ENCODE measurements at regions not wholly inside any gene's neighbourhood (a gene's known extent, or its start where the extent isn't known, plus 50 kb on each side); places are given as distances from the start of the nearest gene placed in this dataset.

- no peak overlapping the region for H3K27ac Mint-ChIP-seq
- peaks cover 5% of the 10 kb centered on the region for H3K27me3 Mint-ChIP-seq
- H3K9me3 Mint-ChIP-seq = no peaks in the 10 kb centered on the region
- no peak overlapping the region for H3K4me3 Mint-ChIP-seq
- H3K36me3 Mint-ChIP-seq = no peaks in the 10 kb centered on the region
- DNase-seq (ENCODE audit: low spot score in 2 of 2) (no peak), ATAC-seq (ENCODE audit: low read depth) (no peak)
- peaks cover 9% of the 10 kb centered on the region for H3K4me1 Mint-ChIP-seq
Observed at GRCh38 chr7:60706-61105, 131.7 kb upstream of the FAM20C start.

- Mint-ChIP-seq H3K36me3 (no peaks in the 10 kb centered on the region), H3K4me1 (peaks cover 9% of the 10 kb centered on the region), H3K27ac (no peak overlapping the region), H3K27me3 (peaks cover 2% of the 10 kb centered on the region), H3K9me3 (no peaks in the 10 kb centered on the region), H3K4me3 (no peak overlapping the region)
- DNase-seq (ENCODE audit: low spot score in 2 of 2) = no peak
- peak; percentile 29 for ATAC-seq (ENCODE audit: low read depth)
Observed at GRCh38 chr7:61111-61510, 131.3 kb upstream of the FAM20C start.

- Mint-ChIP-seq H3K27ac (no peak overlapping the region), H3K27me3 (peaks cover 2% of the 10 kb centered on the region), H3K36me3 (no peaks in the 10 kb centered on the region)
Observed at GRCh38 chr7:61576-62360, 130.6 kb upstream of the FAM20C start.

GRCh38 chr7:62361-63116, 129.8 kb upstream of the FAM20C start:
- Mint-ChIP-seq H3K27ac (no peak overlapping the region), H3K4me3 (no peak overlapping the region)
- no peak for DNase-seq (ENCODE audit: low spot score in 2 of 2)

More at GRCh38 chr7:61576-62360, 130.6 kb upstream of the FAM20C start:
- Mint-ChIP-seq H3K9me3 (no peaks in the 10 kb centered on the region), H3K4me1 (peaks cover 9% of the 10 kb centered on the region), H3K4me3 (no peak overlapping the region)
- DNase-seq (ENCODE audit: low spot score in 2 of 2) = no peak
- ATAC-seq (ENCODE audit: low read depth) = no peak

GRCh38 chr7:63117-63480, 129.3 kb upstream of the FAM20C start:
- no peaks in the 10 kb centered on the region for H3K27me3 Mint-ChIP-seq
- ATAC-seq (ENCODE audit: low read depth) = no peak
- no peaks in the 10 kb centered on the region for H3K36me3 Mint-ChIP-seq
- no peak overlapping the region for H3K4me3 Mint-ChIP-seq
- H3K27ac Mint-ChIP-seq = no peak overlapping the region
- peaks cover 9% of the 10 kb centered on the region for H3K4me1 Mint-ChIP-seq
- no peak for DNase-seq (ENCODE audit: low spot score in 2 of 2)
- H3K9me3 Mint-ChIP-seq = no peaks in the 10 kb centered on the region

More at GRCh38 chr7:62361-63116, 129.8 kb upstream of the FAM20C start:
- Mint-ChIP-seq H3K9me3 (no peaks in the 10 kb centered on the region), H3K36me3 (no peaks in the 10 kb centered on the region), H3K27me3 (no peaks in the 10 kb centered on the region), H3K4me1 (peaks cover 9% of the 10 kb centered on the region)
- no peak for ATAC-seq (ENCODE audit: low read depth)

- no peaks in the 10 kb centered on the region for H3K36me3 Mint-ChIP-seq
- no peak overlapping the region for H3K27ac Mint-ChIP-seq
- H3K27me3 Mint-ChIP-seq = no peaks in the 10 kb centered on the region
- DNase-seq (ENCODE audit: low spot score in 2 of 2) = no peak
- H3K4me1 Mint-ChIP-seq = peaks cover 9% of the 10 kb centered on the region
- no peaks in the 10 kb centered on the region for H3K9me3 Mint-ChIP-seq
- ATAC-seq (ENCODE audit: low read depth) = no peak
- no peak overlapping the region for H3K4me3 Mint-ChIP-seq
Observed at GRCh38 chr7:63521-64021, 128.8 kb upstream of the FAM20C start.

- no peak overlapping the region for H3K27ac Mint-ChIP-seq
- no peaks in the 10 kb centered on the region for H3K27me3 Mint-ChIP-seq
- no peaks in the 10 kb centered on the region for H3K36me3 Mint-ChIP-seq
- ATAC-seq (ENCODE audit: low read depth) (no peak), DNase-seq (ENCODE audit: low spot score in 2 of 2) (no peak)
- peaks cover 9% of the 10 kb centered on the region for H3K4me1 Mint-ChIP-seq
- no peak overlapping the region for H3K4me3 Mint-ChIP-seq
- H3K9me3 Mint-ChIP-seq = no peaks in the 10 kb centered on the region
Observed at GRCh38 chr7:64098-64915, 128.1 kb upstream of the FAM20C start.

GRCh38 chr7:64916-65341, 127.4 kb upstream of the FAM20C start:
- Mint-ChIP-seq H3K9me3 (no peaks in the 10 kb centered on the region), H3K36me3 (no peaks in the 10 kb centered on the region), H3K27me3 (no peaks in the 10 kb centered on the region), H3K4me3 (no peak overlapping the region), H3K27ac (no peak overlapping the region), H3K4me1 (peaks cover 9% of the 10 kb centered on the region)
- ATAC-seq (ENCODE audit: low read depth) (no peak), DNase-seq (ENCODE audit: low spot score in 2 of 2) (no peak)

- Mint-ChIP-seq H3K4me3 (no peak overlapping the region), H3K4me1 (peaks cover 9% of the 10 kb centered on the region), H3K9me3 (no peaks in the 10 kb centered on the region), H3K36me3 (no peaks in the 10 kb centered on the region), H3K27me3 (no peaks in the 10 kb centered on the region), H3K27ac (no peak overlapping the region)
- ATAC-seq (ENCODE audit: low read depth) (no peak), DNase-seq (ENCODE audit: low spot score in 2 of 2) (no peak)
Observed at GRCh38 chr7:65554-65953, 126.8 kb upstream of the FAM20C start.

- no peaks in the 10 kb centered on the region for H3K27me3 Mint-ChIP-seq
- DNase-seq (ENCODE audit: low spot score in 2 of 2) (no peak), ATAC-seq (ENCODE audit: low read depth) (no peak)
- no peak overlapping the region for H3K4me3 Mint-ChIP-seq
- no peak overlapping the region for H3K27ac Mint-ChIP-seq
- no peaks in the 10 kb centered on the region for H3K36me3 Mint-ChIP-seq
- H3K9me3 Mint-ChIP-seq = no peaks in the 10 kb centered on the region
- H3K4me1 Mint-ChIP-seq = peaks cover 9% of the 10 kb centered on the region
Observed at GRCh38 chr7:66296-66695, 126.1 kb upstream of the FAM20C start.

GRCh38 chr7:66741-67140, 125.6 kb upstream of the FAM20C start:
- no peak for ATAC-seq (ENCODE audit: low read depth)

GRCh38 chr7:67661-68395, 124.5 kb upstream of the FAM20C start:
- no peak for ATAC-seq (ENCODE audit: low read depth)
- no peak for DNase-seq (ENCODE audit: low spot score in 2 of 2)
- H3K9me3 Mint-ChIP-seq = no peaks in the 10 kb centered on the region
- H3K4me3 Mint-ChIP-seq = no peak overlapping the region
- no peaks in the 10 kb centered on the region for H3K36me3 Mint-ChIP-seq
- H3K4me1 Mint-ChIP-seq = peaks cover 9% of the 10 kb centered on the region
- no peak overlapping the region for H3K27ac Mint-ChIP-seq
- no peaks in the 10 kb centered on the region for H3K27me3 Mint-ChIP-seq

More at GRCh38 chr7:66741-67140, 125.6 kb upstream of the FAM20C start:
- H3K27ac Mint-ChIP-seq = no peak overlapping the region
- no peaks in the 10 kb centered on the region for H3K36me3 Mint-ChIP-seq
- H3K4me3 Mint-ChIP-seq = no peak overlapping the region
- no peaks in the 10 kb centered on the region for H3K9me3 Mint-ChIP-seq
- peaks cover 9% of the 10 kb centered on the region for H3K4me1 Mint-ChIP-seq
- H3K27me3 Mint-ChIP-seq = no peaks in the 10 kb centered on the region
- DNase-seq (ENCODE audit: low spot score in 2 of 2) = no peak

GRCh38 chr7:68629-69028, 123.7 kb upstream of the FAM20C start:
- DNase-seq (ENCODE audit: low spot score in 2 of 2) = no peak
- Mint-ChIP-seq H3K4me3 (no peak overlapping the region), H3K27ac (no peak overlapping the region), H3K36me3 (no peaks in the 10 kb centered on the region), H3K27me3 (no peaks in the 10 kb centered on the region), H3K4me1 (peaks cover 5% of the 10 kb centered on the region), H3K9me3 (no peaks in the 10 kb centered on the region)
- no peak for ATAC-seq (ENCODE audit: low read depth)
